Left lung (tissue), 4 donors: ENCODE measurements at regions not wholly inside any gene's neighbourhood (a gene's known extent, or its start where the extent isn't known, plus 50 kb on each side); places are given as distances from the start of the nearest gene placed in this dataset.

Experiments
- ATAC-seq: fragments of 200-7000 bp; cut with Tn5 transposase; one replicate; pipeline ENCODE4 v1.9.1; 2020; ENCODE audit warnings: moderate library complexity
- DNase-seq, 4 donors: peaks; one replicate each; pipeline ENCODE4 v3.0.0-alpha.2; 2013 to 2020
- H3K27ac ChIP-seq, 2 donors: fragments of 200-600 bp; sonication (generic) in 1 of 2; one replicate each; pipeline versions ENCODE4 v1.5.0 to v1.8.0; 2020 to 2021
- H3K27me3 ChIP-seq, 2 donors: fragments of 200-600 bp; sonication (generic) in 1 of 2; one replicate each; pipeline versions ENCODE4 v1.5.0 to v1.8.0; 2020 to 2021
- H3K36me3 ChIP-seq, 2 donors: fragments of 200-600 bp; sonication (generic) in 1 of 2; one replicate each; pipeline versions ENCODE4 v1.5.0 to v1.8.0; 2020 to 2021
- H3K4me1 ChIP-seq, 2 donors: fragments of 200-600 bp; one replicate each; pipeline ENCODE4 v1.8.0; 2021
- H3K4me3 ChIP-seq, 2 donors: fragments of 200-600 bp; sonication (generic) in 1 of 2; one replicate each; pipeline versions ENCODE4 v1.5.0 to v1.8.0; 2020 to 2021; ENCODE audit warnings: mild to moderate bottlenecking in 1 of 2
- H3K9me3 ChIP-seq, 2 donors: fragments of 200-600 bp; sonication (generic) in 1 of 2; one replicate each; pipeline versions ENCODE4 v1.5.0 to v1.8.0; 2020 to 2021
- intact Hi-C, 2 donors: fragments of 100-400 bp; cut with DNase I; formaldehyde crosslinking; loops; one replicate each; pipeline versions ENCODE4 v1.11.2 to v1.14.2; 2022
- TF ChIP-seq, protein P1 (sequence below), 2 donors: fragments of 200-600 bp; sonication (generic) in 1 of 2; IDR thresholded peaks; one replicate each; pipeline versions ENCODE4 v1.5.0 to v1.8.0; 2021; ENCODE audit warnings: antibody characterized with exemption in 2 of 2
- donor health status: DM: no; HTN: yes; CAD: no.
- donor health status: DM: no; HTN: no; CAD: no.

DNA sequence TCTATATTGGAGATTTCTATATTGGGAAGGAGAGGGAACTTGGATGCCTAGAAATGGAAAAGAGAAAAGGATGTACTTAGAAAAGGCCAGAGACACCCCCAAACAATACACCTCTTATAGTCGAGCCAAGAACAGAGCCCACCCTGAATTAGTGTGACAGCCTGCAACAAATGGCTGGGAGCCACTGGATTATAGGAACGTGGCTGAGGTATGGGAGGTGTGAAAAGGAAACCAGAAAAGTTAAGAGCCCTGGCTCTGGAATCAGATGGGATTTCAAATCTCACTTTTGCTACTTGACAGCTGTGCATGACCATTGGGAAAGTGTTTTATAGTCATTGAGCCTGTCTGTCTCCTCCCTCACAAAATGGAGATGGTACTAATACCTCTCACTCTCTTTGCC lies 394.0 kb downstream of the ZNF521 start:
- intact Hi-C loops: no loop called here
- H3K27me3 ChIP-seq: no peaks in the 10 kb centered on the region
- ATAC-seq (no peak), DNase-seq (no peak)
- H3K36me3 ChIP-seq: no peaks in the 10 kb centered on the region
- H3K4me3 ChIP-seq: no peak overlapping the region
- no peaks in the 10 kb centered on the region for H3K9me3 ChIP-seq
- no peaks in the 10 kb centered on the region for H3K4me1 ChIP-seq
- no peak overlapping the region for H3K27ac ChIP-seq
- TF ChIP-seq, protein P1, sequence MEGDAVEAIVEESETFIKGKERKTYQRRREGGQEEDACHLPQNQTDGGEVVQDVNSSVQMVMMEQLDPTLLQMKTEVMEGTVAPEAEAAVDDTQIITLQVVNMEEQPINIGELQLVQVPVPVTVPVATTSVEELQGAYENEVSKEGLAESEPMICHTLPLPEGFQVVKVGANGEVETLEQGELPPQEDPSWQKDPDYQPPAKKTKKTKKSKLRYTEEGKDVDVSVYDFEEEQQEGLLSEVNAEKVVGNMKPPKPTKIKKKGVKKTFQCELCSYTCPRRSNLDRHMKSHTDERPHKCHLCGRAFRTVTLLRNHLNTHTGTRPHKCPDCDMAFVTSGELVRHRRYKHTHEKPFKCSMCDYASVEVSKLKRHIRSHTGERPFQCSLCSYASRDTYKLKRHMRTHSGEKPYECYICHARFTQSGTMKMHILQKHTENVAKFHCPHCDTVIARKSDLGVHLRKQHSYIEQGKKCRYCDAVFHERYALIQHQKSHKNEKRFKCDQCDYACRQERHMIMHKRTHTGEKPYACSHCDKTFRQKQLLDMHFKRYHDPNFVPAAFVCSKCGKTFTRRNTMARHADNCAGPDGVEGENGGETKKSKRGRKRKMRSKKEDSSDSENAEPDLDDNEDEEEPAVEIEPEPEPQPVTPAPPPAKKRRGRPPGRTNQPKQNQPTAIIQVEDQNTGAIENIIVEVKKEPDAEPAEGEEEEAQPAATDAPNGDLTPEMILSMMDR (IDR thresholded peaks at IDR 0.05): no peak

- intact Hi-C loops: no loop called here
- Histone ChIP-seq H3K36me3 (no peaks in the 10 kb centered on the region), H3K4me3 (no peak overlapping the region), H3K9me3 (no peaks in the 10 kb centered on the region), H3K27ac (no peak overlapping the region), H3K27me3 (no peaks in the 10 kb centered on the region), H3K4me1 (no peaks in the 10 kb centered on the region)
- DNase-seq: no peak
- ATAC-seq: no peak
- TF ChIP-seq, protein P1 (IDR thresholded peaks at IDR 0.05): no peak
These were observed 392.9 kb downstream of the ZNF521 start for GRCh38 chr18:24959051-24959476.

DNA sequence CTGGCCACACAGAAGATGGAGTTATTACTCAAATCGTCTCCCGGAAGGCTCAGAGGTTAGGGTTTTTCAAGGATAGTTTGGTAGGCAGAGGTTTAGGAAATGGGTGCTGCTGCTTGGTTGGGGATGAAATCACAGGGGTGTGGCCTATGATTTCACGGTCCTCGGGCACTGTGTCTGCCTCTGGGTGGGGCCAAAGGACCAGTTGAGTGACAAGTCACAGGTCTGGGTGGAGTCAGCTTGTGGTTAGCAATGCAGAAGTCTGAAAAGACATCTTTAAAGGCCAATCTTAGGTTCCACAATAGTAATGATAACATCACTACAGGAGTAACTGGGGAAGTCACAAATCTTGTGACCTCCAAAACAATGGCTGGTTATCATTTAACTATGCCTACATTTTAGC lies 387.8 kb downstream of the ZNF521 start:
- H3K9me3 ChIP-seq: no peaks in the 10 kb centered on the region
- ATAC-seq (peak; percentile 26), DNase-seq (no peak)
- no peaks in the 10 kb centered on the region for H3K36me3 ChIP-seq
- TF ChIP-seq, protein P1 (IDR thresholded peaks at IDR 0.05): no peak
- no peaks in the 10 kb centered on the region for H3K4me1 ChIP-seq
- H3K4me3 ChIP-seq: no peak overlapping the region
- no peaks in the 10 kb centered on the region for H3K27me3 ChIP-seq
- intact Hi-C loops: no loop called here
- no peak overlapping the region for H3K27ac ChIP-seq

GRCh38 chr18:24968238-24968775 lies 383.7 kb downstream of the ZNF521 start:
- no peaks in the 10 kb centered on the region for H3K9me3 ChIP-seq
- H3K36me3 ChIP-seq: no peaks in the 10 kb centered on the region
- no peaks in the 10 kb centered on the region for H3K27me3 ChIP-seq
- H3K27ac ChIP-seq: no peak overlapping the region
- DNase-seq (no peak), ATAC-seq (no peak)
- H3K4me1 ChIP-seq: no peaks in the 10 kb centered on the region
- TF ChIP-seq, protein P1 (IDR thresholded peaks at IDR 0.05): no peak
- H3K4me3 ChIP-seq: no peak overlapping the region
- intact Hi-C loops: no loop called here

GRCh38 chr18:24972577-24972976 lies 379.4 kb downstream of the ZNF521 start:
- TF ChIP-seq, protein P1 (IDR thresholded peaks at IDR 0.05): no peak
- no peak overlapping the region for H3K4me3 ChIP-seq
- DNase-seq: no peak
- no peaks in the 10 kb centered on the region for H3K9me3 ChIP-seq
- ATAC-seq: no peak
- intact Hi-C loops: no loop called here
- H3K36me3 ChIP-seq: no peaks in the 10 kb centered on the region
- no peaks in the 10 kb centered on the region for H3K4me1 ChIP-seq
- H3K27ac ChIP-seq: no peak overlapping the region
- H3K27me3 ChIP-seq: no peaks in the 10 kb centered on the region
